ENCODE measurements at regions not wholly inside any gene's neighbourhood (a gene's known extent, or its start where the extent isn't known, plus 50 kb on each side); places are given as distances from the start of the nearest gene placed in this dataset.

- Histone ChIP-seq H3K4me3 (replicated peaks in 1 of 3; ENCODE audit: low read depth in 2 of 3, low read length in 3 of 3) (no peak overlapping the region), H3K9me3 (replicated peaks in 1 of 2; ENCODE audit: control insufficient read depth in 1 of 2, insufficient read depth in 1 of 2, low read length in 2 of 2) (peaks cover 0 to 3% of the 10 kb centered on the region in 2 donors), H3K27ac (ENCODE audit: low read depth in 1 of 2, low read length in 2 of 2) (no peak overlapping the region), H4K20me1 (ENCODE audit: insufficient read depth, low read length) (no peaks in the 10 kb centered on the region), H3K36me3 (replicated peaks in 1 of 2; ENCODE audit: control insufficient read depth in 1 of 2, insufficient read depth in 2 of 2, low read length in 2 of 2) (no peaks in the 10 kb centered on the region), H2AFZ (ENCODE audit: insufficient read depth, low read depth, low read length, poor library complexity, severe bottlenecking) (no peak overlapping the region), H3K9ac (ENCODE audit: insufficient read depth, low read length, poor library complexity, severe bottlenecking) (no peak overlapping the region), H3K79me2 (ENCODE audit: insufficient read depth, low read length) (no peaks in the 10 kb centered on the region), H3K4me1 (ENCODE audit: control insufficient read depth in 1 of 2, insufficient read depth in 2 of 2, low read length in 2 of 2) (no peaks in the 10 kb centered on the region), H3K4me2 (replicated peaks; ENCODE audit: extremely low read depth, low read length, poor library complexity, severe bottlenecking) (no peak overlapping the region), H3K27me3 (ENCODE audit: control insufficient read depth in 2 of 2, insufficient read depth in 2 of 2, low read length in 2 of 2) (no peaks in the 10 kb centered on the region)
- no peaks in the 10 kb centered on the region for H3K4me1 Mint-ChIP-seq
- no peak overlapping the region for H3K27ac Mint-ChIP-seq
- no peaks in the 10 kb centered on the region for H3K27me3 Mint-ChIP-seq (ENCODE audit: low read depth in 3 of 3)
- H3K9me3 Mint-ChIP-seq, result peaks cover 2 to 8% (median 4%) of the 10 kb centered on the region in 7 donors
- H3K36me3 Mint-ChIP-seq, result no peaks in the 10 kb centered on the region
- no peak for TF ChIP-seq CTCF (IDR thresholded peaks at IDR 0.05)
- no peak for DNase-seq
- WGBS (ENCODE audit: insufficient coverage), result 93% methylated on average over 2 of the region's 2 CpGs
- H3K4me3 Mint-ChIP-seq, result no peak overlapping the region
- intact Hi-C loops (cut with micrococcal nuclease), result no loop called here
Measured at GRCh38 chr4:34363842-34364241, 1880.5 kb downstream of the ARAP2 start.

GRCh38 chr4:34365946-34366345 lies 1878.4 kb downstream of the ARAP2 start:
- no peak overlapping the region for H3K4me2 ChIP-seq (replicated peaks; ENCODE audit: extremely low read depth, low read length, poor library complexity, severe bottlenecking)
- H3K27ac ChIP-seq (ENCODE audit: low read depth in 1 of 2, low read length in 2 of 2), result no peak overlapping the region
- H3K36me3 ChIP-seq (replicated peaks in 1 of 2; ENCODE audit: control insufficient read depth in 1 of 2, insufficient read depth in 2 of 2, low read length in 2 of 2), result no peaks in the 10 kb centered on the region
- Mint-ChIP-seq H3K4me3 (no peak overlapping the region), H3K36me3 (no peaks in the 10 kb centered on the region), H3K9me3 (peaks cover 2 to 8% (median 4%) of the 10 kb centered on the region in 7 donors), H3K27me3 (ENCODE audit: low read depth in 3 of 3) (no peaks in the 10 kb centered on the region), H3K27ac (no peak overlapping the region), H3K4me1 (no peaks in the 10 kb centered on the region)
- TF ChIP-seq CTCF (IDR thresholded peaks at IDR 0.05), result no peak
- peaks cover 0 to 3% of the 10 kb centered on the region in 2 donors for H3K9me3 ChIP-seq (replicated peaks in 1 of 2; ENCODE audit: control insufficient read depth in 1 of 2, insufficient read depth in 1 of 2, low read length in 2 of 2)
- no peak overlapping the region for H3K4me3 ChIP-seq (replicated peaks in 1 of 3; ENCODE audit: low read depth in 2 of 3, low read length in 3 of 3)
- WGBS (ENCODE audit: insufficient coverage), result no CpG with 5 or more reads among the region's 2 CpGs
- no peak overlapping the region for H3K9ac ChIP-seq (ENCODE audit: insufficient read depth, low read length, poor library complexity, severe bottlenecking)
- no peak overlapping the region for H2AFZ ChIP-seq (ENCODE audit: insufficient read depth, low read depth, low read length, poor library complexity, severe bottlenecking)
- H4K20me1 ChIP-seq (ENCODE audit: insufficient read depth, low read length), result no peaks in the 10 kb centered on the region
- no peaks in the 10 kb centered on the region for H3K27me3 ChIP-seq (ENCODE audit: control insufficient read depth in 2 of 2, insufficient read depth in 2 of 2, low read length in 2 of 2)
- no peak for DNase-seq
- intact Hi-C loops (cut with micrococcal nuclease), result no loop called here
- H3K79me2 ChIP-seq (ENCODE audit: insufficient read depth, low read length), result no peaks in the 10 kb centered on the region
- no peaks in the 10 kb centered on the region for H3K4me1 ChIP-seq (ENCODE audit: control insufficient read depth in 1 of 2, insufficient read depth in 2 of 2, low read length in 2 of 2)
